SW480 (cell line): ENCODE measurements at regions not wholly inside any gene's neighbourhood (a gene's known extent, or its start where the extent isn't known, plus 50 kb on each side); places are given as distances from the start of the nearest gene placed in this dataset.

Experiments used
- DNase-seq: peaks from one replicate; pipeline ENCODE4 v3.0.0-alpha.2; 2016; ENCODE audit warnings: low spot score

GRCh38 chr2:144281476-144281875 is 238.4 kb downstream of the ZEB2 start:
- no peak for DNase-seq

GRCh38 chr2:144280009-144280408 is 239.9 kb downstream of the ZEB2 start:
- DNase-seq = no peak

- no peak for DNase-seq
Measured at GRCh38 chr2:144279165-144279564, 240.8 kb downstream of the ZEB2 start.

GRCh38 chr2:144277622-144278354 is 242.1 kb downstream of the ZEB2 start:
- DNase-seq = no peak

GRCh38 chr2:144275340-144275739 is 244.6 kb downstream of the ZEB2 start:
- DNase-seq = no peak

GRCh38 chr2:144274131-144274530 is 245.8 kb downstream of the ZEB2 start:
- no peak for DNase-seq

GRCh38 chr2:144270951-144271350 is 249.0 kb downstream of the ZEB2 start:
- DNase-seq = no peak

- DNase-seq = no peak
Measured at GRCh38 chr2:144268036-144268678, 251.8 kb downstream of the ZEB2 start.

- no peak for DNase-seq
Measured at GRCh38 chr2:144267239-144267638, 252.7 kb downstream of the ZEB2 start.

GRCh38 chr2:144265654-144266053 is 254.3 kb downstream of the ZEB2 start:
- DNase-seq = no peak

GRCh38 chr2:144261966-144262365 is 258.0 kb downstream of the ZEB2 start:
- DNase-seq = no peak

- DNase-seq = no peak
Measured at GRCh38 chr2:144261336-144261735, 258.6 kb downstream of the ZEB2 start.

GRCh38 chr2:144259332-144259731 is 260.6 kb downstream of the ZEB2 start:
- no peak for DNase-seq

- DNase-seq = no peak
Measured at GRCh38 chr2:144258154-144258553, 261.8 kb downstream of the ZEB2 start.

- DNase-seq = no peak
Measured at GRCh38 chr2:144256996-144257707, 262.8 kb downstream of the ZEB2 start.

GRCh38 chr2:144254342-144255235 is 265.3 kb downstream of the ZEB2 start:
- DNase-seq = no peak

- no peak for DNase-seq
Measured at GRCh38 chr2:144253743-144254142, 266.2 kb downstream of the ZEB2 start.

GRCh38 chr2:144252694-144253093 is 267.2 kb downstream of the ZEB2 start:
- DNase-seq = no peak

GRCh38 chr2:144249035-144249637 is 270.8 kb downstream of the ZEB2 start:
- DNase-seq = no peak

GRCh38 chr2:144248350-144249034 is 271.4 kb downstream of the ZEB2 start:
- no peak for DNase-seq

- DNase-seq = no peak
Measured at GRCh38 chr2:144244938-144245337, 275.0 kb downstream of the ZEB2 start.
